ENCODE measurements at regions not wholly inside any gene's neighbourhood (a gene's known extent, or its start where the extent isn't known, plus 50 kb on each side); places are given as distances from the start of the nearest gene placed in this dataset.
"Not testable (repeated sequence)": the region's sequence is repeated elsewhere in the genome, so short reads cannot be mapped to it uniquely, and the experiment has no call there.

DNA sequence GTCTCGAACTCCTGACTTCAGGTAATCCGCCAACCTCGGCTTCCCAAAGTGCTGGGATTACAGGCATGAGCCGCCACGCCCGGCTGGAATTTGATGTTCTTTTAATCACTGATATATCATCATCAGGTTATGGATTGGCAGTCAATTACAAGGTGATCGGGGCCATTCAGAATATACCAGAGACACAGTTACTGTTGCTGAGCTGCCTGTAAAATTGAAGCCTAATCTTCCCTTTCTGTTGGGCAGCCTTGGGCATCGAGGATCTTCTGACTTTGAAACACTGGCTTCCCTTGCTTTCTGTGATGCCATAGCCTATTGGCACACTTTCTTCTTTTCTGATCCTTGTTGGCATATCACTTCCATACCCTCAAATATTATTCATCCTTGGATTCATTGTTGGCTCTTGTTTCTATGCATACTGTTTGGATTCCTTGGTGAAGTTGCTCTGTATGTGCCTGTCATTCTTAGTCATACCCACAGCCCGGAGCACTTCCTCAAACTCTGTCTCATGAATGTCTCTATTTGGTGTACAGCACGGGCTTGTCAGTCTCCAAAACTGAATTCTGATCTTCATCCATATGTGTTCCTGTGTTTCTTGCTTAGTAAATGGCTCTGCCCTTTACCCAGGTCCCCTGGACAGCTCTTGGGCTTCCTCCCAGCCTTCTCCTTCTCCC, 85.6 kb upstream of the CRYM start:
- DNase-seq (ENCODE audit: low spot score) = not testable (repeated sequence)

GRCh38 chr16:21361612-21362227, 83.6 kb upstream of the CRYM start:
- DNase-seq (ENCODE audit: low spot score) = peak; percentile 17

GRCh38 chr16:21361045-21361444, 83.0 kb upstream of the CRYM start:
- not testable (repeated sequence) for DNase-seq (ENCODE audit: low spot score)

- not testable (repeated sequence) for DNase-seq (ENCODE audit: low spot score)
Observed at GRCh38 chr16:21359513-21359912, 81.4 kb upstream of the CRYM start.

DNA sequence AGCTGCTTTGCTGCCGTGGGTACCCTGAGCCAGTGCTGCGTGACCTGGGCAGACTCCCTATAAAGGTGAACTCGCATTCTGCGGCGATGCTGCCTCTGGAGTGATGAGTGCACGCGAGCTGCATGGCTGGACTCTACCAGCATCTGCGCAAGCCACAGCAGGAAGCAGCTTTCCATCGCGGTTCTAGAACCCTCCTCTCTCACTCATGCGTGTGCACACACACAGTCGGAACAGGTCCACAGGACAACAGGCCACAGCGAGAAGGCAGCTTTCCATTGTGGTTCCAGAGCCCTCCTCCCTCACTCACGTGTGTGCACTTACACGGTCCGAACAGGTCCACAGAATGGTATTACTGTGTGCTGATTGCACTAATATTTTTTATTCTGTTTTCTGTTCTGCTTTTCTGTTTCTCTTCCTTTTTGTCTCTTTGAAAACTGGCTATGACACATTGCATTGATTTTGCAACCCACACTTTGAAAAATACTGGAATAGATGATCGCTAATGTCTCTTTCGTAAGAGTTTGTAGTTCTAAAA, 80.2 kb upstream of the CRYM start:
- DNase-seq (ENCODE audit: low spot score) = not testable (repeated sequence)

GRCh38 chr16:21356308-21356707, 78.2 kb upstream of the CRYM start:
- DNase-seq (ENCODE audit: low spot score) = not testable (repeated sequence)

- not testable (repeated sequence) for DNase-seq (ENCODE audit: low spot score)
Observed at GRCh38 chr16:21351433-21351832, 73.3 kb upstream of the CRYM start.

- DNase-seq (ENCODE audit: low spot score) = not testable (repeated sequence)
Observed at GRCh38 chr16:21350851-21351250, 72.8 kb upstream of the CRYM start.

DNA sequence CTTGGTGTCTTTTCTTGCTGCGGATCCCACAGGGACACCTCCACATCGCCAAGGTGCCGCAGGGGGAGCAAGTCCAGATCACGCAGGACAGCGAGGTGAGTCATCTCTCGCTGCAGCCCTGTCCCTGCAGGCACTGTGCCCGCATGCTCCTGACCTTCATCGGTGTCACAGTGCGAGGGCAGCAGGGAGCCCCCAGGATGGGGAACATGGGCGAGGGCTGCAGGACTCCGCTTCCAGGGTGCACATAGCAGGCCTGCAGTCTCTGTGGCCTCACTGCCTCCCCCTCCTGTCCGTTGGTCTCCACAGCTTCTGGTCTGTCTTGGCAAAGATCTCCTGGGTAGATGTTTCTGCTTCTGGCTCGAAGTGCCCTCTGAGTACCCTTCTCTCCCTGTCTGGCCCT, 71.2 kb upstream of the CRYM start:
- DNase-seq (ENCODE audit: low spot score) = not testable (repeated sequence)

DNA sequence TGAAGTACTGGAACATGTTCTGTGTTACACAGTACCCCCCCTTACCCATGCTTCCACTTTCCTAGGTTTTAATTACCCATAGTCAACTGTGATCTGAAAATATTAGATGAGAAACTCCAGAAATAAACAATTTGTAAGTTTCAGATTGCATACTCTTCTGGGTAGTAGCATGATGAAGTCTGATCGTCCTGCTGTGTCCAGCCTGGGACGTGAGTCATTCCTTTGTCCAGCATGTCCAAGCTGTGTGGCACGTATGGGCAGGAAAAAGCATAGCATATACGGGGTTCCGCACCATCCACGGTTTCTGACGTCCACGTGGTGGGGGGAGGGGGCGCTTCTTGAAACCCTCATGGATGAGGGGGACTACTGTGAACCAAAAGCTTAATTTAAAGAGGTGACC, 70.7 kb upstream of the CRYM start:
- DNase-seq (ENCODE audit: low spot score) = not testable (repeated sequence)

- DNase-seq (ENCODE audit: low spot score) = not testable (repeated sequence)
Observed at GRCh38 chr16:21347538-21347937, 69.4 kb upstream of the CRYM start.

DNA sequence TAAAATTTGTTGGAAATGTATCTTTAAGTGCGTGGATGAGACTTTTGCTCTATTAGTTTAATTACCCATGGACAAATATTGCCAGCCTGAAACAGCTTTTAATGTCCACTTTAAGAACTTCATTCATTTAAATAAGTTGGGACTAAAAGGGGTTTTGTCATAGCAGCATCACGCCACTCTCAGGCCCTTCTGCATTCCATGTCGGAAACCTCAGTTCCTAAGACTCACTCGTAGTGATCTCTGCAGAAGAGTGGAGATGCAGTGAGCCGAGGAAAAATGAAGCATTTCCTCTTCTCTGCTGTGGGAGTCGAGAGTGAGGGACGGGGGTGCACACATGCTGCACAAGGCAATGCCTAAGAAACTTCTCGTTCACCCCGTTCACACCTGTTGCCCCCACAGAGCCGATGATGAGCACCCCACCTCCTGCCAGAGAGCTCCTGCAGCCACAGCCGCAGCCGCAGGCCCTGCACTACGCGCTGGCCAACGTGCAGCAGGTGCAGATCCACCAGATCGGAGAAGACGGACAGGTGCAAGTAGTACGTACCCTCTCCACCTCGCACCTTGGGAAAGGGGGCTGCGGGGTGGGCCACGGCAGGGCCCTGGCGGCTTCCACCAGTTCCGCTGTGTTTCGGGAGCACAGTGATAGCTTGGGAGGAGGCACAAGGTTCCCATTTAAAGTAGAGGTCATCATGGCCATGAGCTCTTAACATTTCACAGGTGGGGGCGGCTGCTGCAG, 68.8 kb upstream of the CRYM start:
- DNase-seq (ENCODE audit: low spot score) = not testable (repeated sequence)

DNA sequence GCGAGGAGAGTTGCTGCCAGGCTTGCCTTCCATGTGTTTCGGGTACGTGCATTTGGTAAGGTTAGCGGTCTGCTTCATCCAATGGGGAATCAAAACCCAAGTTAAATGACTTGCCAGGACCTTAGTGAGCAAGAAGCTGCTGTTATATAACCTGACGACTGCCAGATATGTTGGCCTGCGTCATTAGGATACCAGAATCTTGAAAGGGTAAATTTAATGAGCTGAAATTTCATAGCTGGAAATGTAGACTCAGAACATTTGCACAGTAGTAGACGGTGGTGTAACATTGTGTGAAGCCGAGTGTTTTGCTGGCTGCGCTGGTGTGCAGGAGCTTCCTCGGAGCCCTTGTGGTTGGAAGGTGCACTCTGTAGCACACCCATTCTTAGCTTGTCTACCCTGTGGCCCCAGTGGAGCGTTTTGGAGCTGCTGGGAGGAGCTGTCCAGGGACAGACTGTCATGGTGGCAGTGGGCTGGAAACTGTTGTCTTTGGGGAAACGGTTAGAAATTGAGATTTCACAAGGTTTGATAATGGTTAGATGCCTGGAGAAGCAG, 66.3 kb upstream of the CRYM start:
- not testable (repeated sequence) for DNase-seq (ENCODE audit: low spot score)

DNA sequence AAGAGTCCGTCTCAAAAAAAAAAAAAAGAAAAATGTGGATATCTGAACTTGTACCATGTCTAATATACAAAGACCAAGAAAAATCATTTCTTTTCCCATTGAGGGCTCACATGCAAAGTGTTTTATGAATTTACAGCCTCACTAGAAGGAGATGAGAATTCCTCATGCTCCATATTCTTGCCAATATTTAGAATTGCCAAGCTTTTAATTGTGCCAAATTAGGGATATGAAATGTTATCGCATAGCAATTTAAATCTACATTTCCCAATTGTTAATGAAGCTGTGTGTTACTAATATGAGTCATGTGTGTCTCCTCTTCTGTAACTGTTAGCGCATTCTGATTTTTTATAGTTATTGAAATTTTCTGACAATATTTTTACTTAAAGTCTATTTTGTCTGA, 63.0 kb upstream of the CRYM start:
- DNase-seq (ENCODE audit: low spot score) = no peak

GRCh38 chr16:21339941-21340340, 61.9 kb upstream of the CRYM start:
- no peak for DNase-seq (ENCODE audit: low spot score)

GRCh38 chr16:21339269-21339641, 61.2 kb upstream of the CRYM start:
- DNase-seq (ENCODE audit: low spot score) = no peak

DNA sequence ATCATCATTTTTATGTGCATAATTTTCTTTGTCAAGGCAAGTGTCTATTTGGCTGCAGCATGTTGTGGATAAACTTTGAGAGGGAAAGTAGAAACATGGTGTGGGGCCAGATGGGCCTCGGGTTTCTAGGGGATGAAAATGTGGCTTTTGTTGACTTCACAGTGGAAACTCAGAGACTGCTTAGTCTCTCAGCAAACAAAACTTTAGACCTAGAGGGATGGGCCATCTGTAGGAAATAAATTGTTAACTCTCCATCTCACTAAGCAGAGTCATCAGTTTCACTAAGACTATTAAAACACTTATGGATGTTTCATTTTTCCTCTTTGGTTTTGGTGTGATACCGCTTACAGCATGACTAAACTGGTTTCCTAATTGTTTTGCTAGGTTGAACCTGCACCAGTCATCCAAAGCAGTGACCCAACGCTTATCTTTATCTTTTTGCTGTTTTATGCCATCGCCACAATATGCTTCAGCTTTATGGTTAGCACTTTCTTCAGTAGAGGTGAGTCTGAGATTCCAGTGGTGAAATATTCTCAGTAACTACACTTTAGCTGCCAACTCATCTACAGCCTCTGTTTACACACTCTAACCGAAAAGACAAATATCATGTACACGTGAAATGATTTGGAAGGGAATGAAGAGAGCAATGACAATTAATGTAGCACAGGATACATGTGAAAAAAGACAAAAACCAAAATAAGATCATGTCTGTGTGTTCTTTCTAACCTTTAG, 60.6 kb upstream of the CRYM start:
- DNase-seq (ENCODE audit: low spot score) = no peak

DNA sequence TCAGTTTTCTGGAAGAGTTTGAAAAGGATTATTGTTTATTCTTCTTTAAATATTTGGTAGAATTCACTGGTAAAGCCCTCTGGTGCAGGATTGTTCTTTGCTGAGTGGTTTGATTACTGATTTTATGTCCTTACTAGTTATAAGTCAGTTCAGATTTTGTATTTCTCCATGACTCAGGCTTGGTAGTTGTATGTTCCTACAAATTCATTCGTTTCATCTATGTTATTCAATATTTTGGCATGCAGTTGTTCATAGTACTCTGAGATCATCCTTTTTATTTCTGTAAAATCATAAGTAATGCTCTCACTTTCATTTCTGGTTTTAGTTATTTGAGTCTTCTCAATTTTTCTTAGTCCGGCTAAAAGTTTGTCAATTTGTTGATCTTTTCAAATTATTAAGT, 58.1 kb upstream of the CRYM start:
- DNase-seq (ENCODE audit: low spot score) = no peak

DNA sequence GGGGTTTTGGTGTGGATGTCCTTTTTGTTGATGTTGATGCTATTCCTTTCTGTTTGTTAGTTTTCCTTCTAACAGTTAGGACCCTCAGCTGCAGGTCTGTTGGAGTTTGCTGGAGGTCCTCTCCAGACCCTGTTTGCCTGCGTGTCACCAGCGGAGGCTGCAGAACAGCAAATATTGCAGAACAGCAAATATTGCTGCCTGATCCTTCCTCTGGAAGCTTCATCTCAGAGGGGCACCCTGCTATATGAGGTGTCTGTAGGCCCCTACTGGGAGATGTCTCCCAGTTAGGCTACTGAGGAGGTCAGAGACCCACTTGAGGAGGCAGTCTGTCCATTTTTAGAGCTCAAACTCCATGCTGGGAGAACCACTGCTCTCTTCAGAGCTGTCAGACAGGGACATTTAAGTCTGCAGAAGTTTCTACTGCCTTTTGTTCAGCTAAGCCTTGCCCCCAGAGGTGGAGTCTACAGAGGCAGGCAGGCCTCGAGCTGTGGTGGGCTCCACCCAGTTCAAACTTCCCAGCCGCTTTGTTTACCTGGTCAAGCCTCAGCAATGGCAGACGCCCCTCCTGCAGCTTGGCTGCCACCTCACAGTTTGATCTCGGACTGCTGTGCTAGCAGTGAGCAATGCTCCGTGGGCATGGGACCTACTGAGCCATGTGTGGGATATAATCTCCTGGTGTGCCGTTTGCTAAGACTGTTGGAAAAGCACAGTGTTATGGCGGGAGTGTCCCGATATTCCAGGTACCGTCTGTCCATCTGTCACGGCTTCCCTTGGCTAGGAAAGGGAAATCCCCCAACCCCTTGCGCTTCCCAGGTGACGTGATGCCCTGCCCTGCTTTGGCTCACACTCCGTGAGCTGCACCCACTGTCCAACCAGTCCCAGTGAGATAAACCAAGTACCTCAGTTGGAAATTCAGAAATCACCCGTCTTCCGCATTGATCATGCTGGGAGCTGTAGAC, 56.4 kb upstream of the CRYM start:
- DNase-seq (ENCODE audit: low spot score) = not testable (repeated sequence)

GRCh38 chr16:21333683-21334082, 55.6 kb upstream of the CRYM start:
- not testable (repeated sequence) for DNase-seq (ENCODE audit: low spot score)

Data from SK-N-DZ (cell line).